Left lung (tissue), 4 donors: ENCODE measurements at regions not wholly inside any gene's neighbourhood (a gene's known extent, or its start where the extent isn't known, plus 50 kb on each side); places are given as distances from the start of the nearest gene placed in this dataset.

Experiments
- ATAC-seq: fragments of 200-7000 bp; cut with Tn5 transposase; one replicate; pipeline ENCODE4 v1.9.1; 2020; ENCODE audit warnings: moderate library complexity
- DNase-seq, 4 donors: peaks; one replicate each; pipeline ENCODE4 v3.0.0-alpha.2; 2013 to 2020
- H3K27ac ChIP-seq, 2 donors: fragments of 200-600 bp; sonication (generic) in 1 of 2; one replicate each; pipeline versions ENCODE4 v1.5.0 to v1.8.0; 2020 to 2021
- H3K27me3 ChIP-seq, 2 donors: fragments of 200-600 bp; sonication (generic) in 1 of 2; one replicate each; pipeline versions ENCODE4 v1.5.0 to v1.8.0; 2020 to 2021
- H3K36me3 ChIP-seq, 2 donors: fragments of 200-600 bp; sonication (generic) in 1 of 2; one replicate each; pipeline versions ENCODE4 v1.5.0 to v1.8.0; 2020 to 2021
- H3K4me1 ChIP-seq, 2 donors: fragments of 200-600 bp; one replicate each; pipeline ENCODE4 v1.8.0; 2021
- H3K4me3 ChIP-seq, 2 donors: fragments of 200-600 bp; sonication (generic) in 1 of 2; one replicate each; pipeline versions ENCODE4 v1.5.0 to v1.8.0; 2020 to 2021; ENCODE audit warnings: mild to moderate bottlenecking in 1 of 2
- H3K9me3 ChIP-seq, 2 donors: fragments of 200-600 bp; sonication (generic) in 1 of 2; one replicate each; pipeline versions ENCODE4 v1.5.0 to v1.8.0; 2020 to 2021
- CTCF ChIP-seq, 2 donors: fragments of 200-600 bp; sonication (generic) in 1 of 2; IDR thresholded peaks; one replicate each; pipeline versions ENCODE4 v1.5.0 to v1.8.0; 2021; ENCODE audit warnings: antibody characterized with exemption in 2 of 2
- intact Hi-C, 2 donors: fragments of 100-400 bp; cut with DNase I; formaldehyde crosslinking; loops; one replicate each; pipeline versions ENCODE4 v1.11.2 to v1.14.2; 2022
- donor health status: DM: no; HTN: yes; CAD: no.
- donor health status: DM: no; HTN: no; CAD: no.

GRCh38 chr14:55938249-55938791, 179.9 kb upstream of the PELI2 start:
- TF ChIP-seq CTCF (IDR thresholded peaks at IDR 0.05): no peak
- intact Hi-C loops: no loop called here
- ATAC-seq (no peak), DNase-seq (no peak)
- peaks cover 0 to 8% of the 10 kb centered on the region in 2 donors for H3K9me3 ChIP-seq
- H3K4me1 ChIP-seq: no peaks in the 10 kb centered on the region
- no peaks in the 10 kb centered on the region for H3K36me3 ChIP-seq
- H3K27me3 ChIP-seq: no peaks in the 10 kb centered on the region
- no peak overlapping the region for H3K27ac ChIP-seq
- no peak overlapping the region for H3K4me3 ChIP-seq

DNA sequence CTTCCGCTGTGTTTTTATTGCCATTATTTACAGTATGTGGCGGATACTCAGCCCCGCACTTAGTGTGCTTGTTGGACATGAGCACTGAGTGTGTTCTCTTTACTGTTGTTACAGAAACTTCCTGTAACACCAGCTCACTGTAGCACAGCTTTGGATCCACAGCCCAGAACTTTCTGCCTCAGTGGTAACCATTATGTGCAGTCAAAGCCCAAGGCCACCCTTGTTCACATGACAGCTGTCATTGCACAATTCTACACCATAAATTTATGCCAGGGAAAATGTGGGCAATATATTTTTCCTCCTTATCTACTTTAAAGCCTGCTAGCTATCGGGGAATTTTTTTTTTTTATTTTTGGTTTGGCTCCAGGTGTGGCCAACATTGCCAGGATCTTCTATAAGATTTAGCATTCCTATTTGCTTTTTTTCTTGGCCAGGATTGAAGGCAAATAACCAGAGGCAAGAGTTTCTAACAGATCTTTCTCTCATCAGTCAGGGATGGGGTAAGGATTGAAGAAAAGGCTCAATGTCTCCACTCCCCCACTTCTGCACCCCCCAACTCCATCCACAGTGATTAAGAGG, 176.0 kb upstream of the PELI2 start:
- Histone ChIP-seq H3K27me3 (no peaks in the 10 kb centered on the region), H3K27ac (no peak overlapping the region), H3K36me3 (no peaks in the 10 kb centered on the region), H3K9me3 (no peaks in the 10 kb centered on the region), H3K4me1 (no peaks in the 10 kb centered on the region), H3K4me3 (no peak overlapping the region)
- no peak for DNase-seq
- ATAC-seq: no peak
- no peak for TF ChIP-seq CTCF (IDR thresholded peaks at IDR 0.05)
- intact Hi-C loops: no loop called here

GRCh38 chr14:55942826-55943225, 175.4 kb upstream of the PELI2 start:
- H3K27me3 ChIP-seq: no peaks in the 10 kb centered on the region
- H3K27ac ChIP-seq: no peak overlapping the region
- no peak for ATAC-seq
- H3K9me3 ChIP-seq: no peaks in the 10 kb centered on the region
- TF ChIP-seq CTCF (IDR thresholded peaks at IDR 0.05): no peak
- no peaks in the 10 kb centered on the region for H3K36me3 ChIP-seq
- no peak overlapping the region for H3K4me3 ChIP-seq
- H3K4me1 ChIP-seq: no peaks in the 10 kb centered on the region
- intact Hi-C loops: no loop called here
- DNase-seq: no peak

DNA sequence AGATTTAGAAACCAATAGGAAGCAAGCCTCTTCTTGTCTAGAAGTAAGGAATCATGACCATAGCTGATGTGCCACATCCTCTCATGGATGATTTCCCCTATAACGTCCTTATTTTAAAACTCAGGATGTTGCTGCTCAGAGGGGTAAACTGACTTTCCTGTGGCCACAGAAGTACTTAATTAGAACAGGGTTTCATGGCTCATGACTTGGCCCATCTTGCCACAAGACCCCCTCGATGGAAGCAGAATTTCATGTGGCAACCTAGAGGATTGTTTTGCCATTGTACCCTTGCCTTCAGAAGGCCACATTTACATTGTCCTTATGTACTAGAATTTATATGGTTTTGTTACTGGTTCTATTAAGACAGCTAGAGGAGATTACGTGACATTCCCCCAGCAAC, 173.5 kb upstream of the PELI2 start:
- Histone ChIP-seq H3K36me3 (no peaks in the 10 kb centered on the region), H3K27ac (no peak overlapping the region), H3K9me3 (no peaks in the 10 kb centered on the region), H3K4me3 (no peak overlapping the region), H3K27me3 (no peaks in the 10 kb centered on the region), H3K4me1 (no peaks in the 10 kb centered on the region)
- no peak for TF ChIP-seq CTCF (IDR thresholded peaks at IDR 0.05)
- DNase-seq (no peak), ATAC-seq (no peak)
- intact Hi-C loops: no loop called here

DNA sequence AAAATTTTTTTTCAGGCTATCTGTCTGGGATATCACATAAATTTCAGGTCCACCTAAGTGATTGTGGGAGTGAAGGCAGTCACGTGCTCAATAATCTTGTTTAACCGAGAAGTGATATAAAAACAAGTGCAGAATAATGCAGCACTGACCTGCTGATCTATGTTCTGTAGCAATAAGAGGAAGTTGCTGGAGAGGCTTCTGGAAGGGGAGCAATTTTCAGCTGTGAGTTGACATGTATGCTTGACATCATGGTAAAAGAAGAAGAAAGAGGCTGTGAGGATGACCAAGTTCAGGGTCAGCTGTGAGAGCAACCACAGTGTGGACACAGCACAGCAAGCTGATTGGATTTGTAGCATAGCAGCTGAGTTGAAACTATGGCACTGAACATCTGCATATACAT, 172.0 kb upstream of the PELI2 start:
- no peak for ATAC-seq
- Histone ChIP-seq H3K4me3 (no peak overlapping the region), H3K27me3 (no peaks in the 10 kb centered on the region), H3K9me3 (no peaks in the 10 kb centered on the region), H3K27ac (no peak overlapping the region), H3K4me1 (no peaks in the 10 kb centered on the region), H3K36me3 (no peaks in the 10 kb centered on the region)
- no peak for TF ChIP-seq CTCF (IDR thresholded peaks at IDR 0.05)
- DNase-seq: no peak
- intact Hi-C loops: no loop called here
